AG09319 (cell line): ENCODE measurements at regions not wholly inside any gene's neighbourhood (a gene's known extent, or its start where the extent isn't known, plus 50 kb on each side); places are given as distances from the start of the nearest gene placed in this dataset.

ENCODE experiments used
- DNase-seq: peaks from one replicate; pipeline ENCODE4 v3.0.0-alpha.2; 2010; ENCODE audit warnings: low read depth; ENCODE audit errors: extremely low read depth
- CTCF ChIP-seq: IDR thresholded peaks from 2 replicates; pipeline ENCODE4 v1.5.1; 2011; ENCODE audit warnings: low read depth, mild to moderate bottlenecking, inconsistent platforms, low read length, moderate library complexity

- no peak for DNase-seq
- no peak for TF ChIP-seq CTCF
Measured at GRCh38 chr18:71554686-71555085, 989.5 kb downstream of the CBLN2 start.

- DNase-seq: no peak
- TF ChIP-seq CTCF: no peak
Measured at GRCh38 chr18:71541643-71542042, 1002.5 kb downstream of the CBLN2 start.

- DNase-seq: no peak
- TF ChIP-seq CTCF: no peak
Measured at GRCh38 chr18:71529703-71530303, 1014.3 kb downstream of the CBLN2 start.

- DNase-seq: no peak
Measured at GRCh38 chr18:71523483-71524435, 1020.4 kb downstream of the CBLN2 start.

GRCh38 chr18:71505526-71505925 is 1038.6 kb downstream of the CBLN2 start:
- DNase-seq: no peak
- no peak for TF ChIP-seq CTCF

More at GRCh38 chr18:71523483-71524435, 1020.4 kb downstream of the CBLN2 start:
- no peak for TF ChIP-seq CTCF

GRCh38 chr18:71503222-71503621 is 1040.9 kb downstream of the CBLN2 start:
- no peak for TF ChIP-seq CTCF

GRCh38 chr18:71485611-71486010 is 1058.5 kb downstream of the CBLN2 start:
- TF ChIP-seq CTCF: no peak
- DNase-seq: no peak

More at GRCh38 chr18:71503222-71503621, 1040.9 kb downstream of the CBLN2 start:
- no peak for DNase-seq
